ENCODE measurements at regions not wholly inside any gene's neighbourhood (a gene's known extent, or its start where the extent isn't known, plus 50 kb on each side); places are given as distances from the start of the nearest gene placed in this dataset.

DNA sequence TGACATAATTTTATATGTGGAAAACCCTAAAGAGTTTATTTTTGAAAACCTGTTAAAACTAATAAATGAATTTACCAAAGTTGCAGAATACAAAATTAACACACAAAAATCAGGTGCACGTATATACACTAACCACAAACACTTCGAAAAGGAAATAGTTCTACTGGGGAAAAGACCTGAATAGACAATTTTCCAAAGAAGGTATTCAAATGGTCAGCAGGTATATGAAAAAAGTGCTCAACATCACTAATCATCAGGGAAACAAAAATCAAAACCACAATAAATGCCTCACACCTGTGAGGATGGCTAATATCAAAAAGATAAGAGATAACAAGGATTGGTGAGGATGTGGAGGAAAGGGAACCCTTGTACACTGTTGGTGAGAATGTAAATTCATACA is 110.6 kb downstream of the PXDC1 start:
- TF ChIP-seq, protein P1, sequence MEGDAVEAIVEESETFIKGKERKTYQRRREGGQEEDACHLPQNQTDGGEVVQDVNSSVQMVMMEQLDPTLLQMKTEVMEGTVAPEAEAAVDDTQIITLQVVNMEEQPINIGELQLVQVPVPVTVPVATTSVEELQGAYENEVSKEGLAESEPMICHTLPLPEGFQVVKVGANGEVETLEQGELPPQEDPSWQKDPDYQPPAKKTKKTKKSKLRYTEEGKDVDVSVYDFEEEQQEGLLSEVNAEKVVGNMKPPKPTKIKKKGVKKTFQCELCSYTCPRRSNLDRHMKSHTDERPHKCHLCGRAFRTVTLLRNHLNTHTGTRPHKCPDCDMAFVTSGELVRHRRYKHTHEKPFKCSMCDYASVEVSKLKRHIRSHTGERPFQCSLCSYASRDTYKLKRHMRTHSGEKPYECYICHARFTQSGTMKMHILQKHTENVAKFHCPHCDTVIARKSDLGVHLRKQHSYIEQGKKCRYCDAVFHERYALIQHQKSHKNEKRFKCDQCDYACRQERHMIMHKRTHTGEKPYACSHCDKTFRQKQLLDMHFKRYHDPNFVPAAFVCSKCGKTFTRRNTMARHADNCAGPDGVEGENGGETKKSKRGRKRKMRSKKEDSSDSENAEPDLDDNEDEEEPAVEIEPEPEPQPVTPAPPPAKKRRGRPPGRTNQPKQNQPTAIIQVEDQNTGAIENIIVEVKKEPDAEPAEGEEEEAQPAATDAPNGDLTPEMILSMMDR (IDR thresholded peaks at IDR 0.05; ENCODE audit: low read depth, low read length) = no peak
- TF ChIP-seq, protein P2, sequence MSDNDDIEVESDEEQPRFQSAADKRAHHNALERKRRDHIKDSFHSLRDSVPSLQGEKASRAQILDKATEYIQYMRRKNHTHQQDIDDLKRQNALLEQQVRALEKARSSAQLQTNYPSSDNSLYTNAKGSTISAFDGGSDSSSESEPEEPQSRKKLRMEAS (IDR thresholded peaks at IDR 0.05; ENCODE audit: low read depth, low read length) = no peak
- TF ChIP-seq POLR2A (IDR thresholded peaks at IDR 0.05; ENCODE audit: extremely low read depth, insufficient read length) = no peak
- TF ChIP-seq MYC (IDR thresholded peaks at IDR 0.05; ENCODE audit: low read depth, low read length) = no peak

Measured in NB4 (cell line).